PC-9 (cell line): ENCODE measurements at regions not wholly inside any gene's neighbourhood (a gene's known extent, or its start where the extent isn't known, plus 50 kb on each side); places are given as distances from the start of the nearest gene placed in this dataset.

Experiments used
- BruUV-seq: library from RNA; stranded (reverse); fragments of 400-500 nt; replicated peaks from 2 replicates; lab custom pipeline; 2021; lab: Mats Ljungman, UMichigan
- CTCF ChIA-PET: fragments of 300-600 bp; sonication (Branson Sonifier 250); formaldehyde crosslinking; loops from one replicate; lab custom pipeline; 2022; ENCODE audit warnings: antibody characterized with exemption; lab: Charles Lee
- POLR2A ChIA-PET: fragments of 300-600 bp; sonication (Branson Sonifier 250); formaldehyde crosslinking; loops from one replicate; lab custom pipeline; 2022; ENCODE audit warnings: antibody characterized with exemption; ENCODE audit not compliant: unreplicated experiment; lab: Charles Lee
- DNase-seq, 2 experiments: peaks; one replicate each; pipeline versions ENCODE4 v3.0.0 to v3.0.0-alpha.2; 2015 to 2022; ENCODE audit warnings: mixed read lengths in 1 of 2
- H2AFZ ChIP-seq: fragments of 200-600 bp; sonication (generic); 2 replicates; pipeline ENCODE4 v1.8.1; 2017; ENCODE audit warnings: antibody characterized with exemption
- H3F3A ChIP-seq: fragments of 200-600 bp; sonication (generic); 2 replicates; pipeline ENCODE4 v1.8.1; 2017; ENCODE audit warnings: antibody characterized with exemption, mild to moderate bottlenecking, low read depth; ENCODE audit not compliant: insufficient read depth
- H3K27ac ChIP-seq: fragments of 200-600 bp; sonication (generic); 2 replicates; pipeline ENCODE4 v1.6.1; 2016; ENCODE audit warnings: mixed run types
- H3K27me3 ChIP-seq: fragments of 200-600 bp; sonication (generic); 2 replicates; pipeline ENCODE4 v1.6.1; 2016; ENCODE audit warnings: low read depth, mixed run types; ENCODE audit not compliant: insufficient read depth
- H3K36me3 ChIP-seq: fragments of 200-600 bp; sonication (generic); 2 replicates; pipeline ENCODE4 v1.6.1; 2016; ENCODE audit warnings: low read depth, mixed run types
- H3K4me1 ChIP-seq: fragments of 200-600 bp; sonication (generic); replicated peaks from 2 replicates; pipeline ENCODE4 v1.6.1; 2016; ENCODE audit warnings: mixed run types; ENCODE audit not compliant: insufficient read depth
- H3K4me2 ChIP-seq: fragments of 200-600 bp; sonication (generic); 2 replicates; pipeline ENCODE4 v1.6.1; 2017; ENCODE audit warnings: mixed run types
- H3K4me3 ChIP-seq: fragments of 200-600 bp; sonication (generic); 2 replicates; pipeline ENCODE4 v1.6.1; 2016; ENCODE audit warnings: mixed run types
- H3K79me2 ChIP-seq: fragments of 200-600 bp; sonication (generic); 2 replicates; pipeline ENCODE4 v1.6.1; 2017; ENCODE audit warnings: low read depth, mixed run types
- H3K9me2 ChIP-seq: fragments of 200-600 bp; sonication (generic); 2 replicates; pipeline ENCODE4 v1.8.1; 2017; ENCODE audit warnings: mild to moderate bottlenecking; ENCODE audit not compliant: insufficient read depth
- H3K9me3 ChIP-seq: fragments of 200-600 bp; sonication (generic); 2 replicates; pipeline ENCODE4 v1.8.1; 2016; ENCODE audit warnings: low read depth; ENCODE audit not compliant: insufficient read depth
- H4K20me1 ChIP-seq: fragments of 200-600 bp; sonication (generic); 2 replicates; pipeline ENCODE4 v1.8.1; 2017; ENCODE audit not compliant: insufficient read depth
- CTCF ChIP-seq: fragments of 200-600 bp; sonication (generic); conservative IDR thresholded peaks from 2 replicates; pipeline ENCODE4 v1.6.1; 2017; ENCODE audit warnings: mixed run types, antibody characterized with exemption, mild to moderate bottlenecking, moderate library complexity
- EZH2 ChIP-seq: fragments of 200-600 bp; sonication (generic); IDR thresholded peaks from 2 replicates; pipeline ENCODE4 v1.8.0; 2017; ENCODE audit warnings: antibody characterized with exemption, low read depth
- intact Hi-C: fragments of 100-400 bp; cut with micrococcal nuclease; formaldehyde crosslinking; loops from one replicate; pipeline ENCODE4 v1.10.0; 2022; ENCODE audit not compliant: unreplicated experiment

DNA sequence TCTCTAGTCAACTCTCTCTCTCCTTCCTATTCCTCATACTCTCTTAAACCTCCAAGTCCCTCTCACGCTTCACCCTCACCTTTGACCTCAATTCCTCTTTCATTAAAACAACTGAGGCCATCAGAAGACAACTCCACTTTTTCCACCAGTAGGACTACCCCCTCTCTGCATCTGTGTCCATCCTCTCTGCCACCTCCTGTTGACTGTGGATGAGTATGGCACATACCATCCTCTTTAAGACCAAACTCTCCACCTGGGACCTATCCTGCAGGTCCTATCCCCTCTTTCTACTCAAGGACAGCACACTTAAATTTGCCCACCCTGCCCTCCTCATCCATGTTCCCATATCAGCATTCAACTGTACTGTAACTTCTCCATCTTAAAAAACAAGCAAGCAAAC, 89.2 kb downstream of the FOXD1 start:
- Histone ChIP-seq H3K27me3 (no peaks in the 10 kb centered on the region), H3K9me3 (peaks cover 7% of the 10 kb centered on the region; the same call in 1 of the 2 replicates), H3K36me3 (no peaks in the 10 kb centered on the region), H2AFZ (no peak overlapping the region), H3F3A (peaks cover 11% of the 10 kb centered on the region), H3K4me2 (no peak overlapping the region), H3K4me3 (no peak overlapping the region), H3K9me2 (no peaks in the 10 kb centered on the region), H3K4me1 (peaks cover 13% of the 10 kb centered on the region), H3K27ac (no peak overlapping the region), H3K79me2 (no peaks in the 10 kb centered on the region), H4K20me1 (no peaks in the 10 kb centered on the region)
- no peak for TF ChIP-seq EZH2
- TF ChIP-seq CTCF, result no peak
- intact Hi-C loops, result no loop called here
- no peak for DNase-seq
- no TSS peak for BruUV-seq
- POLR2A ChIA-PET, result no interaction called here
- CTCF ChIA-PET, result no interaction called here

GRCh38 chr5:73358366-73358765, 90.2 kb downstream of the FOXD1 start:
- CTCF ChIA-PET, result no interaction called here
- Histone ChIP-seq H4K20me1 (no peaks in the 10 kb centered on the region), H3K27me3 (no peaks in the 10 kb centered on the region), H2AFZ (no peak overlapping the region), H3K9me2 (no peaks in the 10 kb centered on the region), H3K4me1 (peaks cover 3% of the 10 kb centered on the region; the same call in 1 of the 2 replicates), H3F3A (0 out of 2 replicates have a peak, but pooled peaks cover 3% of the 10 kb centered on the region), H3K4me3 (no peak overlapping the region), H3K9me3 (peaks cover 7% of the 10 kb centered on the region; the same call in 1 of the 2 replicates), H3K4me2 (no peak overlapping the region), H3K27ac (no peak overlapping the region), H3K79me2 (no peaks in the 10 kb centered on the region), H3K36me3 (no peaks in the 10 kb centered on the region)
- POLR2A ChIA-PET, result no interaction called here
- no TSS peak for BruUV-seq
- TF ChIP-seq EZH2 (no peak), CTCF (no peak)
- intact Hi-C loops, result no loop called here
- no peak for DNase-seq

DNA sequence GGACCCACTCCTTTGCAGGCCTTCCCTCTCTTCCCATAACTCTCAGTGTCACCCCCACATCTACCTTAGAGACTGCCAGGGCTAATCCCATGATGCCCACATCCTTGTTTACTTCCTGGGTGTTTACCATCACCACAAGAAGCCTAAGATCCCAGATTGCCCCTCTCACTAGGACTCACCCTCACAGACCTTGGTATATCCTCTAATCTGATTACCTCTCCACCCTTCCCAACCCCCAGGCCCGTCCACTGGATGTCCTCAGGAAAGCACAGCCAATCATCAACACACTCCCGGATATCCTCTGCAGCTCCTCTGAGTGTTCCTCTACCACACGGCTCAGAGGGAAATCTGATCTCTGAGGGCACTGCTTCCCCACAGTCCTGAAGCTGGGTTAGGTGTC, 91.0 kb downstream of the FOXD1 start:
- Histone ChIP-seq H3K79me2 (no peaks in the 10 kb centered on the region), H3K4me3 (no peak overlapping the region), H4K20me1 (no peaks in the 10 kb centered on the region), H3K27me3 (no peaks in the 10 kb centered on the region), H3F3A (no peaks in the 10 kb centered on the region), H3K27ac (no peak overlapping the region), H3K9me2 (no peaks in the 10 kb centered on the region), H3K9me3 (peaks cover 7% of the 10 kb centered on the region; the same call in 1 of the 2 replicates), H3K36me3 (no peaks in the 10 kb centered on the region), H3K4me1 (no peaks in the 10 kb centered on the region), H3K4me2 (no peak overlapping the region), H2AFZ (no peak overlapping the region)
- no peak for DNase-seq
- intact Hi-C loops, result no loop called here
- ChIA-PET POLR2A (no interaction called here), CTCF (interaction anchor here (0.6 kb wide), 1 partner anchor 26 kb away, joined by 3 read pairs; no protein-coding TSS in a partner anchor)
- no TSS peak for BruUV-seq
- TF ChIP-seq CTCF, result no peak
- TF ChIP-seq EZH2, result no peak
